ENCODE measurements at regions not wholly inside any gene's neighbourhood (a gene's known extent, or its start where the extent isn't known, plus 50 kb on each side); places are given as distances from the start of the nearest gene placed in this dataset.

DNA sequence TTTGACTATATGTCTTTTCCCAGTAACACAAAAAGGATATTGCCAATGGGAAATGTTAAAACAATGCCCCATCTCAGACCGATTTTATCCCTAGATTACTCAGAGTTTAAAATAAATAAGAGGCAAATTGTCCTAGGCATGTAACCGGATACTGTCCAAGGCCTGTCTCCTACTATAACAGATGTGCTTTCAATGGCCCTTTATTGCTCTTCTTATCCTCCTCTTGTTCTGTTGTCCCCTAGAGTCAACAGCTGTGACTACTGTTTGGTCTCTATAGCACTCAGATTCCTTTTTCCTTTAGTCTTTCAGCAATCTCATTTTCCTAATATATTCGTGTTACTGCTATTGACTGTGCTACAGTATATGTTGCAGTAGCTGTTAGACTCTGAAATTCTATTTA, 66.8 kb upstream of the PLS3 start:
- DNase-seq, result peak in 1 of 2 donors; percentile 75

DNA sequence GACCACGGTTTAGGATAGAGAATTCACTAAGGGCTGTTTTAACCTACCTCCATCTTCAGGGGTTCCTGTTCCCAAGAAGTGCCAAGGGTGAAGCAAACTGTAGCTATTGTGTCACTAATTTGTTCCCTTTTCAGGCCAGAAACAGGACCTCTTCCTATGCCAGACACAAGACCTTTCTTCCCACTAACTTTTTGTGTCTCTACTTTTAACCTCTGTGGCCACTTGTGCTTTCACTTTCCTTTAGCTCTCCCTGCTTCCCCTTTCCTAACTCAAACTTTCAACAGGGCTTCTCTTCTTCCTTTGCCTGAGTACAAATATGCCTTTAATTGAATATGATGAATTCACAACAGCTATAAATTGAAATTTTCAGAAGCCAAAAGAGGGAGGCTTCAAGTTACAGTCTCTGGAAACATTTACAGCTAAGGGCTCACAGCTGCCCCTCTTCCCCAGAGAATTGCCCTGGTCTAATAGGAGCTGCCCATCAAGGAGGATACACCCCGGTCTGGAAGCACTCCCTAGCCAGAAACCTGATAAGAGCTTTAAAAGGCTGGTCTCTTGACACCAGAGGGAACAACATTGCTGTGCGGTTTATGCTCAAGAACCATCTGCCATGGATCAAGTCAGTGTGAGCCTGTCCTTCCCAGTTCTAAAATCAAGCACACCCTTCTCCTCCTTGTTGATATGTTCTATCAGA, 61.7 kb upstream of the PLS3 start:
- no peak for DNase-seq

DNA sequence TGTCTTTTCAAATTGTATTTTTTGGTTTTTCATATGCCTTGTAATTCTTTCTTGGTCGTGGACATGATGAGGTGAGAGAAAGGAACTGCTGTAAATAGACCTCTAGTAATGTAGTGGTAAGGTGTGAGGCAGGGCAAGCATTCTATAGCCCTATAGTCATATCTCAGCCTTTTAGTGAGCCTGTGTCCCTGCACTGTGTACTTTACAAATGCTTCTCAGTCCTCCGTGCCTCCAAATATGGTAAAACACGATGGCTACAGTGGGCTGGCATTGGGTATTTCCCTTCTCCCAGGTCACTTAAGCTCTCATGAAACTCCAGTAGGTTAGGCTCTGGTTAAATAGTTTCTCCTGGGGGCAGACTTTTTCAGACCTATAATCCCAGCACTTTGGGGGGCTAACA, 57.9 kb upstream of the PLS3 start:
- DNase-seq, result no peak

DNA sequence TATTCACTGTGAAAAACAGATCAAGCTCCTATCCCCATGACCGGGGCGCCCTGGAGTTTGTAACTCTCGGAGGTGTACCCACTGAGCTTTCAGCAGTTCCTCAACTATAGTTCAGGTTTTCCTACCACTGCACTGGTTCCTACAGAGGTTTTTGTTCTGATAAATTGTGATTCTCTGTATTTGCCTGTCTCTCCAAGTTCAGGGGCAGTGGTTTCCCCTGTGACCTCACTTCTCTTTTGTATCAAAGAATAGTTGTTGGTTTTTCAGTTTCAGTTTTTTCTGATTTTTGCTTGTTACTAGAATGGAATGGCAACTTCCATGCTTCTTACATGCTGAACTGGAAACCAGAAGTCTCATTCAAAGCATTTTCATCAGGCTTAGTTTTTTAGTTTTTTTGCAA, 56.8 kb upstream of the PLS3 start:
- no peak for DNase-seq

All from hippocampal formation (tissue), 2 donors.